ENCODE measurements at regions not wholly inside any gene's neighbourhood (a gene's known extent, or its start where the extent isn't known, plus 50 kb on each side); places are given as distances from the start of the nearest gene placed in this dataset.

DNA sequence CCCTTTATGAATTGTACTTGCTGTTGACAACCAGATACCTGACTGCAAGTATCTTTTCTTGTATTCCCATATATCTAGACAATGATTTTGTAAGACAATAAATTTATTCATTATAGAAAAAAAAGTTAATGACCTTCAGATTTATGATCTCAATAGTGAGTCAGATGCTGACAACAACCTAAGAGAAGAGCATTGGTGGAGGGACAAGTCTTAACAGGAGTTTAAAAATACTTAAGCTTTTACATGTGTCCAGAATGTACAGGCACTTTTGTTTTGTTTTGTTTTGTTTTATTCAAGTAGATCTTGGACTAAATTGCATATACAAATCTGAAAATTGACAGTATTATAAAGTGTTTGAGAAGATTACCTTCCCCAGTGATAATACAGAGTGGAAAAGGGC is 1544.6 kb upstream of the B3GALT2 start:
- TF ChIP-seq JUNB (IDR thresholded peaks at IDR 0.05) (no peak), KDM1A (IDR thresholded peaks at IDR 0.05; ENCODE audit: low read depth) (no peak), NR3C1 (IDR thresholded peaks at IDR 0.05) (no peak), RARB (CRISPR knock-in tag; IDR thresholded peaks at IDR 0.05) (no peak), RNF2 (IDR thresholded peaks at IDR 0.05; ENCODE audit: borderline replicate concordance, low read depth) (no peak), ESRRA (IDR thresholded peaks at IDR 0.05; ENCODE audit: borderline replicate concordance, low read length) (no peak), EHF (CRISPR knock-in tag; IDR thresholded peaks at IDR 0.05) (no peak)
- TF ChIP-seq, protein P1, sequence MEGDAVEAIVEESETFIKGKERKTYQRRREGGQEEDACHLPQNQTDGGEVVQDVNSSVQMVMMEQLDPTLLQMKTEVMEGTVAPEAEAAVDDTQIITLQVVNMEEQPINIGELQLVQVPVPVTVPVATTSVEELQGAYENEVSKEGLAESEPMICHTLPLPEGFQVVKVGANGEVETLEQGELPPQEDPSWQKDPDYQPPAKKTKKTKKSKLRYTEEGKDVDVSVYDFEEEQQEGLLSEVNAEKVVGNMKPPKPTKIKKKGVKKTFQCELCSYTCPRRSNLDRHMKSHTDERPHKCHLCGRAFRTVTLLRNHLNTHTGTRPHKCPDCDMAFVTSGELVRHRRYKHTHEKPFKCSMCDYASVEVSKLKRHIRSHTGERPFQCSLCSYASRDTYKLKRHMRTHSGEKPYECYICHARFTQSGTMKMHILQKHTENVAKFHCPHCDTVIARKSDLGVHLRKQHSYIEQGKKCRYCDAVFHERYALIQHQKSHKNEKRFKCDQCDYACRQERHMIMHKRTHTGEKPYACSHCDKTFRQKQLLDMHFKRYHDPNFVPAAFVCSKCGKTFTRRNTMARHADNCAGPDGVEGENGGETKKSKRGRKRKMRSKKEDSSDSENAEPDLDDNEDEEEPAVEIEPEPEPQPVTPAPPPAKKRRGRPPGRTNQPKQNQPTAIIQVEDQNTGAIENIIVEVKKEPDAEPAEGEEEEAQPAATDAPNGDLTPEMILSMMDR (IDR thresholded peaks at IDR 0.05): no peak

Measured in A549 (cell line).